Mucosa of descending colon (tissue), 3 donors: ENCODE measurements at regions not wholly inside any gene's neighbourhood (a gene's known extent, or its start where the extent isn't known, plus 50 kb on each side); places are given as distances from the start of the nearest gene placed in this dataset.

Source experiments
- ATAC-seq: fragments of 200-7000 bp; cut with Tn5 transposase; one replicate; pipeline ENCODE4 v1.9.1; 2020; ENCODE audit warnings: mild to moderate bottlenecking, moderate library complexity
- DNase-seq, 3 donors: peaks; one replicate each; pipeline ENCODE4 v3.0.0-alpha.2; 2020
- H3K36me3 ChIP-seq: fragments of 200-600 bp; one replicate; pipeline ENCODE4 v1.8.0; 2021; ENCODE audit warnings: low read depth, mild to moderate bottlenecking
- H3K4me1 ChIP-seq: fragments of 200-600 bp; one replicate; pipeline ENCODE4 v1.8.0; 2021; ENCODE audit warnings: low read depth, mild to moderate bottlenecking
- H3K4me3 ChIP-seq: fragments of 200-600 bp; one replicate; pipeline ENCODE4 v1.8.0; 2021; ENCODE audit warnings: mild to moderate bottlenecking
- H3K9me3 ChIP-seq: fragments of 200-600 bp; one replicate; pipeline ENCODE4 v1.8.0; 2021; ENCODE audit warnings: mild to moderate bottlenecking
- intact Hi-C, 2 donors: fragments of 100-400 bp; cut with DNase I in 1 of 2; cut with micrococcal nuclease in 1 of 2; formaldehyde crosslinking; loops; one replicate each; pipeline versions ENCODE4 v1.11.0 to v1.11.1; 2022; cut with DNase I, micrococcal nuclease
- TF ChIP-seq, protein P1 (sequence below): fragments of 200-600 bp; IDR thresholded peaks from one replicate; pipeline ENCODE4 v1.8.0; 2022; ENCODE audit warnings: antibody characterized with exemption, mild to moderate bottlenecking
- donor health status: DM: no; HTN: no; CAD: no; lungs with moderate emphysema.
- donor health status: DM: no; HTN: no; CAD: no.
- donor health status: DM: no; HTN: yes; CAD: no.

DNA sequence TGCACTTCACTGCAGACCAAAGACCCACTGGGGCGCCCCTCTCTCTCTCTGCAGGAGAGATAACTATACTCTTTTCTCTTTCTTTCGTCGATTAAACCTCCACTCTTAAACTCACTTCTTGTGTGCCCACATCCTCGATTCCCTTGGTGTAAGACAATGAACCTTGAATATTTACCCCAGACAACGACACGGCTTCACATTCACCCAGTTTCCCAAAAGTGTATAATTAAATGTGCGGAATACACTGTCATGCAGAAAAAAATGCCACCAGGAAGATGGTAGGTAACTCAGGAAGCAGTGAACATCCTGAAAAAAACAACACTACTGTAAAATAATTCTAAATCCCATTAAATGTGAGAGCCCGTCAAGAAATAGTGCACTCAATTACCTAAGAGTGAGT, 882.2 kb downstream of the TYW1 start:
- ATAC-seq (no peak), DNase-seq (no peak)
- H3K36me3 ChIP-seq, result no peaks in the 10 kb centered on the region
- H3K4me3 ChIP-seq, result no peak overlapping the region
- TF ChIP-seq, protein P1, sequence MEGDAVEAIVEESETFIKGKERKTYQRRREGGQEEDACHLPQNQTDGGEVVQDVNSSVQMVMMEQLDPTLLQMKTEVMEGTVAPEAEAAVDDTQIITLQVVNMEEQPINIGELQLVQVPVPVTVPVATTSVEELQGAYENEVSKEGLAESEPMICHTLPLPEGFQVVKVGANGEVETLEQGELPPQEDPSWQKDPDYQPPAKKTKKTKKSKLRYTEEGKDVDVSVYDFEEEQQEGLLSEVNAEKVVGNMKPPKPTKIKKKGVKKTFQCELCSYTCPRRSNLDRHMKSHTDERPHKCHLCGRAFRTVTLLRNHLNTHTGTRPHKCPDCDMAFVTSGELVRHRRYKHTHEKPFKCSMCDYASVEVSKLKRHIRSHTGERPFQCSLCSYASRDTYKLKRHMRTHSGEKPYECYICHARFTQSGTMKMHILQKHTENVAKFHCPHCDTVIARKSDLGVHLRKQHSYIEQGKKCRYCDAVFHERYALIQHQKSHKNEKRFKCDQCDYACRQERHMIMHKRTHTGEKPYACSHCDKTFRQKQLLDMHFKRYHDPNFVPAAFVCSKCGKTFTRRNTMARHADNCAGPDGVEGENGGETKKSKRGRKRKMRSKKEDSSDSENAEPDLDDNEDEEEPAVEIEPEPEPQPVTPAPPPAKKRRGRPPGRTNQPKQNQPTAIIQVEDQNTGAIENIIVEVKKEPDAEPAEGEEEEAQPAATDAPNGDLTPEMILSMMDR, result no peak
- no peaks in the 10 kb centered on the region for H3K4me1 ChIP-seq
- intact Hi-C loops, result no loop called here
- H3K9me3 ChIP-seq, result peaks cover 65% of the 10 kb centered on the region

- DNase-seq (no peak), ATAC-seq (no peak)
- Histone ChIP-seq H3K36me3 (no peaks in the 10 kb centered on the region), H3K9me3 (peaks cover 70% of the 10 kb centered on the region), H3K4me1 (no peaks in the 10 kb centered on the region), H3K4me3 (no peak overlapping the region)
- intact Hi-C loops, result no loop called here
- TF ChIP-seq, protein P1, result no peak
Measured at GRCh38 chr7:67882843-67883242, 886.2 kb downstream of the TYW1 start.

DNA sequence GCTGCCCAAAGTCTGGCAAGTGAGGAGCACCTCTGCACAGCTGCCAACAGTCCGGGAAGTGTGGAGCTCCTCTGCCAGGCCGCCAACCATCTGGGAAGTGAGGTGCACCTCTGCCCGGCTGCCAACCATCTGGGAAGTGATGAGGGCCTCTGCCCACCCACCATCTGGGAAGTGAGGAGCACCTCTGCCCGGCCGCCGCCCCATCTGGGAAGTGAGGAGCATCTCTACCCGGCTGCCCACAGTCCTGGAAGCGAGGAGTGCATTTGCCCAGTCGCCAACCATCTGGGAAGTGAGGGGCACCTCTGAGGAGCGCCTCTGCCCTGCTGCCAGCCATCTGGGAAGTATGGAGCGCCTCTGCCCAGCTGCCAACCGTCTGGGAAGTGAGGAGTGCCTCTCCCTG, 893.7 kb downstream of the TYW1 start:
- ATAC-seq, result no peak
- Histone ChIP-seq H3K4me1 (no peaks in the 10 kb centered on the region), H3K4me3 (no peak overlapping the region), H3K9me3 (peaks cover 82% of the 10 kb centered on the region), H3K36me3 (no peaks in the 10 kb centered on the region)
- TF ChIP-seq, protein P1, result no peak
- intact Hi-C loops, result no loop called here
- no peak for DNase-seq

GRCh38 chr7:67894746-67895145, 898.1 kb downstream of the TYW1 start:
- Histone ChIP-seq H3K36me3 (no peaks in the 10 kb centered on the region), H3K4me1 (no peaks in the 10 kb centered on the region), H3K9me3 (peaks cover 84% of the 10 kb centered on the region), H3K4me3 (no peak overlapping the region)
- intact Hi-C loops, result no loop called here
- TF ChIP-seq, protein P1, result no peak
- no peak for DNase-seq
- ATAC-seq, result no peak

GRCh38 chr7:67896721-67897120, 900.1 kb downstream of the TYW1 start:
- TF ChIP-seq, protein P1, result no peak
- intact Hi-C loops, result no loop called here
- DNase-seq, result no peak
- Histone ChIP-seq H3K9me3 (peaks cover 73% of the 10 kb centered on the region), H3K36me3 (no peaks in the 10 kb centered on the region), H3K4me1 (no peaks in the 10 kb centered on the region), H3K4me3 (no peak overlapping the region)
- no peak for ATAC-seq

GRCh38 chr7:67900456-67900855, 903.8 kb downstream of the TYW1 start:
- Histone ChIP-seq H3K4me3 (no peak overlapping the region), H3K4me1 (no peaks in the 10 kb centered on the region), H3K36me3 (no peaks in the 10 kb centered on the region), H3K9me3 (peaks cover 67% of the 10 kb centered on the region)
- intact Hi-C loops, result no loop called here
- DNase-seq (no peak), ATAC-seq (no peak)
- TF ChIP-seq, protein P1, result no peak
